Right lobe of liver (tissue), 4 donors: ENCODE measurements at regions not wholly inside any gene's neighbourhood (a gene's known extent, or its start where the extent isn't known, plus 50 kb on each side); places are given as distances from the start of the nearest gene placed in this dataset.

Experiments used
- CTCF ChIP-seq, 4 donors: fragments of 200-600 bp in 3 of 4; fragments of 450-650 bp in 1 of 4; IDR thresholded peaks; one replicate each; pipeline versions ENCODE4 v1.5.1 to v1.8.0; 2016 to 2022; ENCODE audit warnings: antibody characterized with exemption in 4 of 4, mild to moderate bottlenecking in 2 of 4
- POLR2A ChIP-seq: fragments of 450-650 bp; IDR thresholded peaks from one replicate; pipeline ENCODE4 v1.6.1; 2017; ENCODE audit warnings: antibody characterized with exemption, mild to moderate bottlenecking
- donor health status: DM: no; HTN: no; CAD: no.
- donor health status: DM: no; HTN: no; CAD: no.
- donor health status: DM: no; HTN: yes; CAD: no.

GRCh38 chr12:113533842-113534375 is 62.2 kb upstream of the LHX5 start:
- TF ChIP-seq POLR2A = no peak
- TF ChIP-seq CTCF (IDR thresholded peaks at IDR 0.05) = no peak
